NOMO-1 treated with DMSO at 0.1 percent for 48 hours (cell line): ENCODE measurements at regions not wholly inside any gene's neighbourhood (a gene's known extent, or its start where the extent isn't known, plus 50 kb on each side); places are given as distances from the start of the nearest gene placed in this dataset.

ENCODE experiments used
- DNase-seq: peaks from one replicate; lab custom pipeline; 2025; ENCODE audit not compliant: unreplicated experiment; lab: John Stamatoyannopoulos, UW

- no peak for DNase-seq
Observed at GRCh38 chr14:64639340-64639821, 64.8 kb upstream of the PLEKHG3 start.

GRCh38 chr14:64640839-64641238 is 63.4 kb upstream of the PLEKHG3 start:
- no peak for DNase-seq

- no peak for DNase-seq
Observed at GRCh38 chr14:64641760-64642159, 62.5 kb upstream of the PLEKHG3 start.

GRCh38 chr14:64643709-64644108 is 60.5 kb upstream of the PLEKHG3 start:
- DNase-seq: no peak

GRCh38 chr14:64644629-64645028 is 59.6 kb upstream of the PLEKHG3 start:
- no peak for DNase-seq

- DNase-seq: no peak
Observed at GRCh38 chr14:64645220-64645892, 58.9 kb upstream of the PLEKHG3 start.

GRCh38 chr14:64646103-64646502 is 58.1 kb upstream of the PLEKHG3 start:
- DNase-seq: no peak

GRCh38 chr14:64649383-64649998 is 54.7 kb upstream of the PLEKHG3 start:
- no peak for DNase-seq

- DNase-seq: no peak
Observed at GRCh38 chr14:64653900-64654245, 50.4 kb upstream of the PLEKHG3 start.

GRCh38 chr14:64654246-64654900 is 49.9 kb upstream of the PLEKHG3 start:
- DNase-seq: peak; percentile 95
